Endothelial cell of umbilical vein (primary cell): ENCODE measurements at regions not wholly inside any gene's neighbourhood (a gene's known extent, or its start where the extent isn't known, plus 50 kb on each side); places are given as distances from the start of the nearest gene placed in this dataset.

ENCODE experiments used
- BruUV-seq: library from RNA; stranded (reverse); fragments of 400-500 nt; replicated peaks from 2 replicates; lab custom pipeline; 2021; lab: Mats Ljungman, UMichigan
- CTCF ChIA-PET: fragments of 300-600, 350-600 bp; sonication (Branson Sonifier 250); formaldehyde crosslinking; loops from one replicate; lab custom pipeline; 2021; ENCODE audit warnings: antibody characterized with exemption, inconsistent platforms; lab: Charles Lee
- POLR2A ChIA-PET: fragments of 300-600, 350-600 bp; sonication (Branson Sonifier 250); formaldehyde crosslinking; loops from one replicate; lab custom pipeline; 2021; ENCODE audit warnings: antibody characterized with exemption, inconsistent platforms; lab: Charles Lee
- DNase-seq: peaks from one replicate; pipeline ENCODE4 v3.0.0-alpha.2; 2011; ENCODE audit warnings: low read depth, low spot score
- FAIRE-seq: peaks from 2 replicates; lab custom pipeline; 2011; peaks lifted over from hg19 to GRCh38; lab: Jason Lieb, UNC
- H2AFZ ChIP-seq: 2 replicates; pipeline ENCODE4 v1.6.0; 2012; ENCODE audit warnings: low read depth, low read length, control low read depth, inconsistent platforms
- H3K27ac ChIP-seq: 2 replicates; pipeline ENCODE4 v1.5.1; 2011; ENCODE audit warnings: low read depth, mild to moderate bottlenecking, control low read depth, low read length, moderate library complexity; ENCODE audit not compliant: insufficient read depth
- H3K27me3 ChIP-seq, 2 experiments: 2 replicates each; pipeline versions ENCODE4 v1.6.0 to v1.6.1; 2011; ENCODE audit warnings: low read length in 2 of 2, mixed read lengths in 1 of 2; ENCODE audit not compliant: control insufficient read depth in 2 of 2, insufficient read depth in 2 of 2
- H3K36me3 ChIP-seq, 2 experiments: 2 replicates in 1 of 2; 3 replicates in 1 of 2; pipeline ENCODE4 v1.5.1; 2011; ENCODE audit warnings: low read length in 2 of 2, mild to moderate bottlenecking in 1 of 2, moderate library complexity in 1 of 2; ENCODE audit not compliant: control insufficient read depth in 2 of 2, insufficient read depth in 2 of 2; ENCODE audit errors: extremely low read depth in 1 of 2
- H3K4me1 ChIP-seq: 3 replicates; pipeline ENCODE4 v1.5.1; 2011; ENCODE audit warnings: mild to moderate bottlenecking, low read length; ENCODE audit not compliant: control insufficient read depth, insufficient read depth; ENCODE audit errors: extremely low read depth
- H3K4me2 ChIP-seq: 2 replicates; pipeline ENCODE4 v1.6.1; 2011; ENCODE audit warnings: low read length, control low read depth, mixed read lengths; ENCODE audit not compliant: insufficient read depth
- H3K4me3 ChIP-seq, 3 experiments: fragments of 200-600 bp in 1 of 3; sonication (generic), shearing (Covaris generic) in 1 of 3; replicated peaks in 1 of 3; 2 replicates each; pipeline ENCODE4 v1.5.1; 2011 to 2016; ENCODE audit warnings: control low read depth in 3 of 3, low read length in 3 of 3, mild to moderate bottlenecking in 2 of 3, inconsistent platforms in 1 of 3, low read depth in 1 of 3, moderate library complexity in 1 of 3; ENCODE audit not compliant: insufficient read depth in 1 of 3
- H3K79me2 ChIP-seq: 2 replicates; pipeline ENCODE4 v1.6.0; 2012; ENCODE audit warnings: low read length, inconsistent platforms; ENCODE audit not compliant: control insufficient read depth, insufficient read depth
- H3K9ac ChIP-seq: replicated peaks from 2 replicates; pipeline ENCODE3; 2011; ENCODE audit warnings: low read length, control low read depth; ENCODE audit not compliant: insufficient read depth; ENCODE audit errors: extremely low read depth
- H3K9me1 ChIP-seq: replicated peaks from 3 replicates; pipeline ENCODE4 v1.6.0; 2011; ENCODE audit warnings: mild to moderate bottlenecking, low read length; ENCODE audit not compliant: control insufficient read depth, insufficient read depth; ENCODE audit errors: extremely low read depth
- H3K9me3 ChIP-seq: replicated peaks from 2 replicates; pipeline ENCODE4 v1.5.1; 2012; ENCODE audit warnings: low read length, inconsistent platforms; ENCODE audit not compliant: control insufficient read depth, insufficient read depth
- H4K20me1 ChIP-seq: replicated peaks from 2 replicates; pipeline ENCODE3; 2011; ENCODE audit warnings: mild to moderate bottlenecking, low read length; ENCODE audit not compliant: control insufficient read depth, insufficient read depth; ENCODE audit errors: extremely low read depth
- CTCF ChIP-seq, 2 donors: IDR thresholded peaks; 1 replicate in 1 of 2; 2 replicates in 1 of 2; pipeline ENCODE4 v1.5.1; 2011; ENCODE audit warnings: low read length in 2 of 2, mild to moderate bottlenecking in 2 of 2, moderate library complexity in 2 of 2, control low read depth in 1 of 2, inconsistent platforms in 1 of 2, low read depth in 1 of 2; ENCODE audit not compliant: insufficient read depth in 1 of 2; ENCODE audit errors: extremely low read depth in 1 of 2
- EZH2 ChIP-seq: IDR thresholded peaks from 2 replicates; pipeline ENCODE4 v1.6.1; 2012; ENCODE audit warnings: borderline replicate concordance, low read depth, mild to moderate bottlenecking, moderate library complexity, low read length, inconsistent platforms; ENCODE audit not compliant: severe bottlenecking
- FOS ChIP-seq: IDR thresholded peaks from 2 replicates; pipeline ENCODE4 v1.6.1; 2011; ENCODE audit warnings: mild to moderate bottlenecking, low read length, moderate library complexity, borderline replicate concordance; ENCODE audit not compliant: insufficient read depth
- GATA2 ChIP-seq: IDR thresholded peaks from 2 replicates; pipeline ENCODE4 v1.7.0; 2011; ENCODE audit warnings: low read depth, mild to moderate bottlenecking, moderate library complexity, mixed read lengths, low read length; ENCODE audit not compliant: insufficient read length, insufficient read depth
- JUN ChIP-seq: IDR thresholded peaks from 2 replicates; pipeline ENCODE4 v1.6.1; 2011; ENCODE audit warnings: borderline replicate concordance, low read depth; ENCODE audit not compliant: insufficient read length, insufficient read depth
- MAX ChIP-seq: IDR thresholded peaks from 2 replicates; pipeline ENCODE4 v1.6.1; 2011; ENCODE audit not compliant: insufficient read depth, insufficient read length
- MYC ChIP-seq: IDR thresholded peaks from one replicate; pipeline ENCODE4 v1.6.1; 2011; ENCODE audit warnings: mild to moderate bottlenecking, low read depth, low read length
- POLR2A ChIP-seq: IDR thresholded peaks from 2 replicates; pipeline ENCODE4 v1.6.1; 2012; ENCODE audit warnings: low read depth, mild to moderate bottlenecking, control low read depth, low read length
- POLR2AphosphoS5 ChIP-seq: IDR thresholded peaks from 2 replicates; pipeline ENCODE4 v1.6.1; 2012; ENCODE audit warnings: low read depth, mild to moderate bottlenecking, control low read depth, low read length, moderate library complexity; ENCODE audit not compliant: insufficient read depth
- dilution Hi-C: fragments of 300-500 bp; cut with MboI; formaldehyde crosslinking; loops from one replicate; pipeline ENCODE4 v1.15.0; 2019; ENCODE audit warnings: low sequenced_read_pairs; ENCODE audit not compliant: extremely low pct_ligation_motif_present
- intact Hi-C: fragments of 100-400 bp; cut with micrococcal nuclease; formaldehyde crosslinking; loops from one replicate; pipeline ENCODE4 v1.10.0; 2022

GRCh38 chr4:100280807-100281206 is 90.5 kb upstream of the DDIT4L start:
- no peaks in the 10 kb centered on the region for H3K9me1 ChIP-seq
- intact Hi-C loops (no loop called here), dilution Hi-C loops (no loop called here)
- no peaks in the 10 kb centered on the region for H4K20me1 ChIP-seq
- no peak overlapping the region for H3K9ac ChIP-seq
- no peak for FAIRE-seq
- ChIA-PET POLR2A (no interaction called here), CTCF (interaction anchor here (0.9 to 1.2 kb wide), 2 partner anchors 8 to 21 kb away, joined by 3 read pairs; no protein-coding TSS in a partner anchor)
- H2AFZ ChIP-seq, result no peak overlapping the region
- H3K79me2 ChIP-seq, result no peaks in the 10 kb centered on the region
- H3K4me1 ChIP-seq, result no peaks in the 10 kb centered on the region
- no peak for DNase-seq
- H3K4me2 ChIP-seq, result no peak overlapping the region
- H3K9me3 ChIP-seq, result no peaks in the 10 kb centered on the region
- no peaks in the 10 kb centered on the region for H3K27me3 ChIP-seq
- H3K27ac ChIP-seq, result no peak overlapping the region
- BruUV-seq, result no TSS peak
- TF ChIP-seq GATA2 (no peak), EZH2 (no peak), FOS (no peak), CTCF (IDR thresholded peaks at IDR 0.05; ENCODE audit: extremely low read depth in 1 of 2, insufficient read depth in 1 of 2, low read depth in 1 of 2, low read length in 2 of 2) (no peak), POLR2AphosphoS5 (no peak), JUN (no peak), POLR2A (no peak), MAX (no peak), MYC (no peak)
- no peak overlapping the region for H3K4me3 ChIP-seq
- no peaks in the 10 kb centered on the region for H3K36me3 ChIP-seq
